ENCODE measurements at regions not wholly inside any gene's neighbourhood (a gene's known extent, or its start where the extent isn't known, plus 50 kb on each side); places are given as distances from the start of the nearest gene placed in this dataset.

DNA sequence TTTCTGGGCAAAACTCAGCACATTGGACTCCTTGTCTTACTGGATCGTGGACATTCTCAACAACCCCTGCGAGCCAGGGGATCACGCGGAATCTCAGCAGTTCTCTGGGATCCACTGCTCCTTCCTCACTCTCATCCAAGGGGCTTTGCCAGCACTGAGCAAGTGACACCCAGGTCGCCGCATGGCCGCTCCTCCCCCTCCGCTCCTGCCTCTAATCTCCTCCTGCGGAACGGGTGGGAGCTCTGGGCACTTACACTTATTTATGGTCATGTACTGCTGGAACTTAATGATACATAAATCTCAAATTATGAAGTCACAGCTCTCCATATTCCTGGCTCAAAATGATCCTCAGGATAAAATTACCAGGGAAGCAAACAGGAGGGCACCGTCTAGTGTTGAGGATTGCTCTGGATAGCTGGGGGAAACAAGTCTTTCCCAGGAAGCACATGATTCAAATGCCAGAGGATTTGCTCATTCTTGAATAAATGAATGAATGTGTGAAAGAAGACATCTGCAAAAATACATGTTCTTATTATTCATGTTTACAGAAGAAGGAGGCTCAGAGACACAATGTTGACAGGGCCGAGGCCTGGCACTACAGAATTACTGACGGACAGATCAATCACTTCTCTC, 1077.3 kb downstream of the TBC1D22A start:
- TF ChIP-seq, protein P1, sequence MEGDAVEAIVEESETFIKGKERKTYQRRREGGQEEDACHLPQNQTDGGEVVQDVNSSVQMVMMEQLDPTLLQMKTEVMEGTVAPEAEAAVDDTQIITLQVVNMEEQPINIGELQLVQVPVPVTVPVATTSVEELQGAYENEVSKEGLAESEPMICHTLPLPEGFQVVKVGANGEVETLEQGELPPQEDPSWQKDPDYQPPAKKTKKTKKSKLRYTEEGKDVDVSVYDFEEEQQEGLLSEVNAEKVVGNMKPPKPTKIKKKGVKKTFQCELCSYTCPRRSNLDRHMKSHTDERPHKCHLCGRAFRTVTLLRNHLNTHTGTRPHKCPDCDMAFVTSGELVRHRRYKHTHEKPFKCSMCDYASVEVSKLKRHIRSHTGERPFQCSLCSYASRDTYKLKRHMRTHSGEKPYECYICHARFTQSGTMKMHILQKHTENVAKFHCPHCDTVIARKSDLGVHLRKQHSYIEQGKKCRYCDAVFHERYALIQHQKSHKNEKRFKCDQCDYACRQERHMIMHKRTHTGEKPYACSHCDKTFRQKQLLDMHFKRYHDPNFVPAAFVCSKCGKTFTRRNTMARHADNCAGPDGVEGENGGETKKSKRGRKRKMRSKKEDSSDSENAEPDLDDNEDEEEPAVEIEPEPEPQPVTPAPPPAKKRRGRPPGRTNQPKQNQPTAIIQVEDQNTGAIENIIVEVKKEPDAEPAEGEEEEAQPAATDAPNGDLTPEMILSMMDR (IDR thresholded peaks at IDR 0.05): no peak
- no peak for TF ChIP-seq EZH2 (IDR thresholded peaks at IDR 0.05; ENCODE audit: borderline replicate concordance, insufficient read depth, low read depth, low read length, poor library complexity, severe bottlenecking)
